Chondrocyte (in vitro differentiated cells): ENCODE measurements at regions not wholly inside any gene's neighbourhood (a gene's known extent, or its start where the extent isn't known, plus 50 kb on each side); places are given as distances from the start of the nearest gene placed in this dataset.

Experiments
- DNase-seq: peaks from one replicate; pipeline ENCODE4 v3.0.0; 2021; ENCODE audit warnings: mixed read lengths, low spot score
- H3K27ac Mint-ChIP-seq: one replicate; pipeline ENCODE4 v1.8.0; 2021; ENCODE audit warnings: mild to moderate bottlenecking, moderate library complexity, mixed read lengths; ENCODE audit not compliant: unreplicated experiment
- H3K27me3 Mint-ChIP-seq: 2 replicates; pipeline ENCODE4 v1.8.0; 2021; ENCODE audit warnings: low read depth, mixed read lengths
- H3K36me3 Mint-ChIP-seq: 2 replicates; pipeline ENCODE4 v1.8.0; 2021; ENCODE audit warnings: low read depth, mixed read lengths
- H3K4me1 Mint-ChIP-seq: 2 replicates; pipeline ENCODE4 v1.8.0; 2021; ENCODE audit warnings: low read depth, mild to moderate bottlenecking, mixed read lengths
- H3K4me3 Mint-ChIP-seq: one replicate; pipeline ENCODE4 v1.8.0; 2021; ENCODE audit warnings: mild to moderate bottlenecking, moderate library complexity, mixed read lengths; ENCODE audit not compliant: unreplicated experiment
- H3K9me3 Mint-ChIP-seq: 2 replicates; pipeline ENCODE4 v1.8.0; 2021; ENCODE audit warnings: low read depth, mixed read lengths
- CTCF ChIP-seq: fragments of 200-600 bp; sonication (generic); IDR thresholded peaks from 2 replicates; pipeline ENCODE4 v1.5.0; 2021; ENCODE audit warnings: antibody characterized with exemption, mild to moderate bottlenecking, moderate library complexity

- H3K4me1 Mint-ChIP-seq = no peaks in the 10 kb centered on the region
Measured at GRCh38 chr10:130259380-130259779, 123.2 kb downstream of the GLRX3 start.

GRCh38 chr10:130261306-130261705 is 125.1 kb downstream of the GLRX3 start:
- H3K36me3 Mint-ChIP-seq = peaks cover 14% of the 10 kb centered on the region
- no peaks in the 10 kb centered on the region for H3K4me1 Mint-ChIP-seq
- TF ChIP-seq CTCF = no peak
- no peak overlapping the region for H3K27ac Mint-ChIP-seq
- no peak overlapping the region for H3K4me3 Mint-ChIP-seq
- no peak for DNase-seq
- H3K27me3 Mint-ChIP-seq = no peaks in the 10 kb centered on the region
- H3K9me3 Mint-ChIP-seq = peaks cover 51% of the 10 kb centered on the region

More at GRCh38 chr10:130259380-130259779, 123.2 kb downstream of the GLRX3 start:
- H3K27ac Mint-ChIP-seq = no peak overlapping the region
- peaks cover 17% of the 10 kb centered on the region for H3K36me3 Mint-ChIP-seq
- H3K9me3 Mint-ChIP-seq = peaks cover 44% of the 10 kb centered on the region
- H3K4me3 Mint-ChIP-seq = no peak overlapping the region
- DNase-seq = no peak
- TF ChIP-seq CTCF = no peak
- H3K27me3 Mint-ChIP-seq = no peaks in the 10 kb centered on the region

GRCh38 chr10:130261766-130262165 is 125.6 kb downstream of the GLRX3 start:
- Mint-ChIP-seq H3K27ac (no peak overlapping the region), H3K9me3 (peaks cover 51% of the 10 kb centered on the region), H3K27me3 (no peaks in the 10 kb centered on the region), H3K36me3 (peaks cover 14% of the 10 kb centered on the region), H3K4me1 (no peaks in the 10 kb centered on the region), H3K4me3 (no peak overlapping the region)
- no peak for DNase-seq
- TF ChIP-seq CTCF = no peak

- Mint-ChIP-seq H3K36me3 (peaks cover 17% of the 10 kb centered on the region), H3K27me3 (no peaks in the 10 kb centered on the region), H3K27ac (no peak overlapping the region), H3K9me3 (peaks cover 54% of the 10 kb centered on the region), H3K4me3 (no peak overlapping the region), H3K4me1 (no peaks in the 10 kb centered on the region)
- no peak for DNase-seq
- no peak for TF ChIP-seq CTCF
Measured at GRCh38 chr10:130263289-130263688, 127.1 kb downstream of the GLRX3 start.

GRCh38 chr10:130265542-130265941 is 129.4 kb downstream of the GLRX3 start:
- Mint-ChIP-seq H3K27me3 (no peaks in the 10 kb centered on the region), H3K4me1 (no peaks in the 10 kb centered on the region), H3K27ac (no peak overlapping the region), H3K4me3 (no peak overlapping the region), H3K36me3 (peaks cover 16% of the 10 kb centered on the region), H3K9me3 (peaks cover 65% of the 10 kb centered on the region)
- DNase-seq = no peak
- TF ChIP-seq CTCF = no peak
